SU-DHL-6 (cell line): ENCODE measurements at regions not wholly inside any gene's neighbourhood (a gene's known extent, or its start where the extent isn't known, plus 50 kb on each side); places are given as distances from the start of the nearest gene placed in this dataset.

Experiments used
- H2AFZ ChIP-seq: fragments of 200-600 bp; sonication (generic); 2 replicates; pipeline ENCODE4 v1.6.1; 2014; ENCODE audit warnings: low read depth, mild to moderate bottlenecking, moderate library complexity, mixed read lengths, antibody characterized with exemption, low read length; ENCODE audit not compliant: severe bottlenecking
- H3F3A ChIP-seq: fragments of 200-600 bp; shearing (Covaris generic); 2 replicates; pipeline ENCODE4 v1.6.0; 2016; ENCODE audit warnings: antibody characterized with exemption, mild to moderate bottlenecking; ENCODE audit not compliant: insufficient read depth
- H3K27ac ChIP-seq: fragments of 200-600 bp; sonication (generic); 2 replicates; pipeline ENCODE4 v1.5.1; 2016; ENCODE audit warnings: low read depth, mild to moderate bottlenecking, low read length, moderate library complexity, mixed read lengths
- H3K27me3 ChIP-seq: fragments of 200-600 bp; sonication (generic), shearing (Covaris generic); 2 replicates; pipeline ENCODE4 v1.6.0; 2014; ENCODE audit warnings: mild to moderate bottlenecking, low read length
- H3K36me3 ChIP-seq: fragments of 200-600 bp; sonication (generic); 2 replicates; pipeline ENCODE4 v1.6.1; 2014; ENCODE audit warnings: mild to moderate bottlenecking, low read length, mixed read lengths
- H3K4me2 ChIP-seq: fragments of 300-600, 200-600 bp; shearing (Covaris generic), sonication (generic); 2 replicates; pipeline ENCODE4 v1.6.0; 2014; ENCODE audit warnings: low read length, low read depth, mild to moderate bottlenecking; ENCODE audit not compliant: poor library complexity, severe bottlenecking
- H3K4me3 ChIP-seq: fragments of 200-600 bp; sonication (generic); 2 replicates; pipeline ENCODE4 v1.5.1; 2014; ENCODE audit warnings: antibody characterized with exemption, low read length, mild to moderate bottlenecking, mixed read lengths; ENCODE audit not compliant: insufficient read depth, poor library complexity, severe bottlenecking
- H3K79me2 ChIP-seq: fragments of 200-600 bp; sonication (generic); 2 replicates; pipeline ENCODE4 v1.6.1; 2014; ENCODE audit warnings: mild to moderate bottlenecking, low read length, moderate library complexity; ENCODE audit not compliant: insufficient read depth
- H3K9ac ChIP-seq: fragments of 200-600 bp; sonication (generic); 2 replicates; pipeline ENCODE4 v1.7.0; 2014; ENCODE audit warnings: mild to moderate bottlenecking, low read length
- H3K9me2 ChIP-seq: fragments of 200-600 bp; sonication (generic); replicated peaks from 2 replicates; pipeline ENCODE4 v1.6.1; 2014; ENCODE audit warnings: low read length; ENCODE audit not compliant: insufficient read depth
- H3K9me3 ChIP-seq: fragments of 200-600 bp; sonication (generic); 2 replicates; pipeline ENCODE4 v1.6.1; 2014; ENCODE audit warnings: low read length, mixed read lengths; ENCODE audit not compliant: insufficient read depth
- H4K20me1 ChIP-seq: fragments of 200-600 bp; sonication (generic); 2 replicates; pipeline ENCODE4 v1.6.1; 2014; ENCODE audit warnings: low read depth, mild to moderate bottlenecking, antibody characterized with exemption, low read length, moderate library complexity, mixed read lengths
- EZH2phosphoT487 ChIP-seq: fragments of 200-600 bp; sonication (generic), shearing (Covaris generic); conservative IDR thresholded peaks from 2 replicates; pipeline ENCODE4 v1.6.1; 2018; ENCODE audit warnings: mild to moderate bottlenecking, antibody characterized with exemption, low read length, moderate library complexity, mixed read lengths
- TF ChIP-seq, protein P1 (sequence below): fragments of 200-600 bp; sonication (generic); IDR thresholded peaks from one replicate; pipeline ENCODE4 v1.5.1; 2017; ENCODE audit warnings: antibody characterized with exemption, mild to moderate bottlenecking, low read length, moderate library complexity; ENCODE audit not compliant: insufficient read depth, poor library complexity, severe bottlenecking

DNA sequence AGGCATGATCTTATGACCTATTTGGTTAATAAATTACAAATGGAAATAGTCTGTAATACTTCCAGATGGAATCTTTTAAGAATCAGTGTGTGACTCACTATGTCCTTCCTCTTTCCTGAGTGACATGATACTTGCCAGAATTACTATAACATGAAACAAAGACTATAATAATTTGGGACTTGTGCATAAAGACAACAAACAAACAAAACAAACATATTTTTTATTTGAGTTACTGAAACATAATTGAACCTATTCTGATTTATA lies 1268.1 kb downstream of the OTOL1 start:
- no peak overlapping the region for H3K4me3 ChIP-seq
- H3K9me2 ChIP-seq: no peaks in the 10 kb centered on the region
- H2AFZ ChIP-seq: peak overlapping the region; percentile 71
- H3K9ac ChIP-seq: no peak overlapping the region
- no peaks in the 10 kb centered on the region for H3K79me2 ChIP-seq
- no peaks in the 10 kb centered on the region for H3K27me3 ChIP-seq
- no peaks in the 10 kb centered on the region for H3K36me3 ChIP-seq
- no peak overlapping the region for H3K27ac ChIP-seq
- H4K20me1 ChIP-seq: no peaks in the 10 kb centered on the region
- TF ChIP-seq EZH2phosphoT487: no peak
- TF ChIP-seq, protein P1, sequence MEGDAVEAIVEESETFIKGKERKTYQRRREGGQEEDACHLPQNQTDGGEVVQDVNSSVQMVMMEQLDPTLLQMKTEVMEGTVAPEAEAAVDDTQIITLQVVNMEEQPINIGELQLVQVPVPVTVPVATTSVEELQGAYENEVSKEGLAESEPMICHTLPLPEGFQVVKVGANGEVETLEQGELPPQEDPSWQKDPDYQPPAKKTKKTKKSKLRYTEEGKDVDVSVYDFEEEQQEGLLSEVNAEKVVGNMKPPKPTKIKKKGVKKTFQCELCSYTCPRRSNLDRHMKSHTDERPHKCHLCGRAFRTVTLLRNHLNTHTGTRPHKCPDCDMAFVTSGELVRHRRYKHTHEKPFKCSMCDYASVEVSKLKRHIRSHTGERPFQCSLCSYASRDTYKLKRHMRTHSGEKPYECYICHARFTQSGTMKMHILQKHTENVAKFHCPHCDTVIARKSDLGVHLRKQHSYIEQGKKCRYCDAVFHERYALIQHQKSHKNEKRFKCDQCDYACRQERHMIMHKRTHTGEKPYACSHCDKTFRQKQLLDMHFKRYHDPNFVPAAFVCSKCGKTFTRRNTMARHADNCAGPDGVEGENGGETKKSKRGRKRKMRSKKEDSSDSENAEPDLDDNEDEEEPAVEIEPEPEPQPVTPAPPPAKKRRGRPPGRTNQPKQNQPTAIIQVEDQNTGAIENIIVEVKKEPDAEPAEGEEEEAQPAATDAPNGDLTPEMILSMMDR: no peak
- no peaks in the 10 kb centered on the region for H3F3A ChIP-seq
- H3K9me3 ChIP-seq: peaks cover 19% of the 10 kb centered on the region; the same call in 1 of the 2 replicates
- H3K4me2 ChIP-seq: no peak overlapping the region

DNA sequence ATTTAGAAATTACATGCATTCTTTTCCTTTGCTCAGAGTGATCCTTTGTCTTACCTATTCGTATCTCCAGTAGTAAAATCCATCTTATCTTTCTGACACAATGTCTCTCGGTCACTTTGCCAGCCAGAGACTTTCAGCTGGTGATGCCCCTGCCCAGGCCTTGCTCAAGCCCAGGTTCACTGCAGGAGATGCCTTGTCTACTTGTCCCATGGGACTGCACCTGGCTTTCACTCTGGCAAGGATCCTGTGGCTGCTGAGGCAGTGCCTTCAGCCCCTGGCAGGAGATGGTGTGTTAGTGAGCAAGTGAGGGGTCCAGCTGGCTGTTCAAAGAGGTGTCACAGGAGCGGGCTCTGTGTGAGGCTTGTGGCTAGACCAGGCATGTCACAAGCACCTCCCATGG lies 1268.9 kb downstream of the OTOL1 start:
- Histone ChIP-seq H3F3A (no peaks in the 10 kb centered on the region), H3K4me2 (no peak overlapping the region), H2AFZ (no peak overlapping the region), H4K20me1 (no peaks in the 10 kb centered on the region), H3K27ac (no peak overlapping the region), H3K9ac (no peak overlapping the region), H3K9me3 (peaks cover 19% of the 10 kb centered on the region; the same call in 1 of the 2 replicates), H3K27me3 (no peaks in the 10 kb centered on the region), H3K36me3 (no peaks in the 10 kb centered on the region), H3K79me2 (no peaks in the 10 kb centered on the region), H3K9me2 (no peaks in the 10 kb centered on the region), H3K4me3 (no peak overlapping the region)
- TF ChIP-seq, protein P1: no peak
- TF ChIP-seq EZH2phosphoT487: no peak

DNA sequence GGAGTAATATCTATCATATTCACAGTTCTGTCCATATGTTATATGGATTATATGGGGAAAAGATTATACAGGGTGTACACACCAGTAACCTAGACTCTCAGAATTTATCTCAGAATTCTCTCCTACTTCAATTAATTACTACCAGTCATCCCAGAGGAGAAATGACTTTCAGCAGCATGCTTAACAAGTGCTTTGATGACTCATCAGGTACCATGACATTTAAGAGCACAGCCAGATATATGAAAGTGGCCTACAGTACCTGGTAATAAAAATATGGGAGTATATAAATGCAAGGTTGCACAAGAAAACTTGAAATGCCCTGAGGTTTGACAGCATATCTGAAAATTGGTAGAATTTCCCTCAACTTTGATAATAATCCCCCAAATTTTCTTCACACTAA lies 1273.0 kb downstream of the OTOL1 start:
- Histone ChIP-seq H2AFZ (no peak overlapping the region), H3K4me2 (no peak overlapping the region), H3K9me2 (no peaks in the 10 kb centered on the region), H3K9ac (no peak overlapping the region), H3K36me3 (no peaks in the 10 kb centered on the region), H3F3A (no peaks in the 10 kb centered on the region), H4K20me1 (no peaks in the 10 kb centered on the region), H3K4me3 (no peak overlapping the region), H3K79me2 (no peaks in the 10 kb centered on the region), H3K27me3 (no peaks in the 10 kb centered on the region), H3K9me3 (peaks cover 15% of the 10 kb centered on the region; the same call in 1 of the 2 replicates), H3K27ac (no peak overlapping the region)
- TF ChIP-seq, protein P1: no peak
- no peak for TF ChIP-seq EZH2phosphoT487

DNA sequence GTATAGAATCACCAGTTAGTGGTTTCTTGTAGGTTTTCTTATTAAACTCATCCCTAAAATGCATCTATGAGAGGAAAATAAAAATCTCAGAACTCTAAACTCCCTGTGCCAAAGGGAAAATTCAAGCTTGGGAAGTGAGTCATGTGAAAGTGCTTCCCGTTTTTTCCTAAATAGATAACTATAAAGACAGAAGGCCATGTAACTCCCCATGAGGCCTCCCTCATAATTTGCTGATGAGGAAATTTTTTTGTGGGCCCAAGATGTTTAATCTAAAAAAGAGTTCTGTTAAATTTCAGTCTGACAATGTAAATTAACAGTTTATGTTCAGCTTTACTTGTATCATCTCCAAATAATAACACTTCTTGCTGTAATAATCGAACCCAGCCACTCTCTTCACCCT lies 1273.9 kb downstream of the OTOL1 start:
- peaks cover 9% of the 10 kb centered on the region; the same call in 1 of the 2 replicates for H3K9me3 ChIP-seq
- no peaks in the 10 kb centered on the region for H3K79me2 ChIP-seq
- H4K20me1 ChIP-seq: no peaks in the 10 kb centered on the region
- H2AFZ ChIP-seq: no peak overlapping the region
- H3K27ac ChIP-seq: no peak overlapping the region
- no peak overlapping the region for H3K9ac ChIP-seq
- no peaks in the 10 kb centered on the region for H3K36me3 ChIP-seq
- no peak overlapping the region for H3K4me2 ChIP-seq
- TF ChIP-seq, protein P1: no peak
- TF ChIP-seq EZH2phosphoT487: no peak
- H3K4me3 ChIP-seq: no peak overlapping the region
- no peaks in the 10 kb centered on the region for H3K9me2 ChIP-seq
- no peaks in the 10 kb centered on the region for H3K27me3 ChIP-seq
- H3F3A ChIP-seq: no peaks in the 10 kb centered on the region
